Liver (tissue), 8 donors: ENCODE measurements at regions not wholly inside any gene's neighbourhood (a gene's known extent, or its start where the extent isn't known, plus 50 kb on each side); places are given as distances from the start of the nearest gene placed in this dataset.

Experiments used
- DNase-seq: peaks from one replicate; pipeline ENCODE4 v3.0.0-alpha.2; 2017; ENCODE audit warnings: low spot score
- H3K27ac ChIP-seq, 2 donors: one replicate each; pipeline ENCODE4 v1.7.0; 2013; ENCODE audit warnings: inconsistent platforms in 2 of 2, low read length in 2 of 2, control low read depth in 1 of 2, low read depth in 1 of 2, mild to moderate bottlenecking in 1 of 2
- H3K27me3 ChIP-seq, 4 donors: one replicate each; pipeline versions ENCODE4 v1.6.1 to v1.7.0; 2013; ENCODE audit warnings: low read length in 3 of 4, inconsistent platforms in 1 of 4, mild to moderate bottlenecking in 1 of 4, moderate library complexity in 1 of 4; ENCODE audit not compliant: control insufficient read depth in 4 of 4, insufficient read depth in 4 of 4
- H3K36me3 ChIP-seq, 4 donors: one replicate each; pipeline versions ENCODE4 v1.6.1 to v1.7.0; 2013; ENCODE audit warnings: low read length in 3 of 4, mild to moderate bottlenecking in 3 of 4, low read depth in 1 of 4, moderate library complexity in 1 of 4; ENCODE audit not compliant: control insufficient read depth in 4 of 4, insufficient read depth in 3 of 4
- H3K4me1 ChIP-seq, 4 donors: one replicate each; pipeline versions ENCODE4 v1.6.1 to v1.7.0; 2013; ENCODE audit warnings: low read length in 3 of 4, mild to moderate bottlenecking in 3 of 4, moderate library complexity in 1 of 4; ENCODE audit not compliant: control insufficient read depth in 4 of 4, insufficient read depth in 4 of 4
- H3K4me3 ChIP-seq, 3 donors: one replicate each; pipeline versions ENCODE4 v1.6.1 to v1.7.0; 2013; ENCODE audit warnings: low read length in 3 of 3, control low read depth in 1 of 3, low read depth in 1 of 3, mild to moderate bottlenecking in 1 of 3
- H3K9ac ChIP-seq, 2 donors: one replicate each; pipeline ENCODE4 v1.7.0; 2013; ENCODE audit warnings: low read length in 2 of 2, mild to moderate bottlenecking in 2 of 2, moderate library complexity in 2 of 2, control low read depth in 1 of 2, low read depth in 1 of 2
- H3K9me3 ChIP-seq, 4 donors: one replicate each; pipeline versions ENCODE4 v1.6.1 to v1.7.0; 2013; ENCODE audit warnings: low read length in 3 of 4; ENCODE audit not compliant: control insufficient read depth in 4 of 4
- CTCF ChIP-seq: fragments of 150-350 bp; IDR thresholded peaks from 2 replicates; pipeline ENCODE4 v1.5.1; 2017; ENCODE audit warnings: improper control_type of control experiment, low read depth, low read length; ENCODE audit not compliant: missing input control
- FOXA1 ChIP-seq: IDR thresholded peaks from 2 replicates; pipeline ENCODE4 v1.6.1; 2016; ENCODE audit warnings: antibody characterized with exemption
- FOXA2 ChIP-seq: IDR thresholded peaks from 2 replicates; pipeline ENCODE4 v1.6.1; 2016; ENCODE audit warnings: antibody characterized with exemption
- HNF4A ChIP-seq, 2 donors: conservative IDR thresholded peaks; 2 replicates each; pipeline ENCODE4 v1.6.1; 2016; ENCODE audit warnings: antibody characterized with exemption in 2 of 2, mild to moderate bottlenecking in 2 of 2
- HNF4G ChIP-seq: IDR thresholded peaks from 2 replicates; pipeline ENCODE4 v1.6.1; 2016; ENCODE audit warnings: antibody characterized with exemption
- JUND ChIP-seq, 2 donors: IDR thresholded peaks; 2 replicates each; pipeline ENCODE4 v1.6.1; 2016; ENCODE audit warnings: antibody characterized with exemption in 2 of 2
- NR2F2 ChIP-seq: IDR thresholded peaks from 2 replicates; pipeline ENCODE4 v1.6.1; 2016; ENCODE audit warnings: antibody characterized with exemption
- RAD21 ChIP-seq, 2 donors: IDR thresholded peaks; 2 replicates each; pipeline ENCODE4 v1.6.1; 2016; ENCODE audit warnings: antibody characterized with exemption in 2 of 2, mild to moderate bottlenecking in 2 of 2
- REST ChIP-seq: IDR thresholded peaks from 2 replicates; pipeline ENCODE4 v1.6.1; 2016; ENCODE audit warnings: antibody characterized with exemption, mild to moderate bottlenecking
- RXRA ChIP-seq, 2 donors: IDR thresholded peaks; 2 replicates each; pipeline ENCODE4 v1.6.1; 2017 to 2018; ENCODE audit warnings: antibody characterized with exemption in 2 of 2, mild to moderate bottlenecking in 1 of 2
- SP1 ChIP-seq: IDR thresholded peaks from 2 replicates; pipeline ENCODE4 v1.6.1; 2018; ENCODE audit warnings: antibody characterized with exemption, mild to moderate bottlenecking
- TAF1 ChIP-seq: conservative IDR thresholded peaks from 2 replicates; pipeline ENCODE4 v1.6.1; 2016; ENCODE audit warnings: antibody characterized with exemption, mild to moderate bottlenecking
- YY1 ChIP-seq: IDR thresholded peaks from 2 replicates; pipeline ENCODE4 v1.6.1; 2016; ENCODE audit warnings: antibody characterized with exemption, mild to moderate bottlenecking
- WGBS: extraction: QIAGEN DNeasy Blood & Tissue Kit; methylation state at CpG from one replicate; pipeline ENCODE4 v1.1.7; 2013; 5-methylcytosine and 5-hydroxymethylcytosine counted together
- TF ChIP-seq, protein P1 (sequence below): IDR thresholded peaks from 2 replicates; pipeline ENCODE4 v1.6.1; 2016; ENCODE audit warnings: antibody characterized with exemption
- TF ChIP-seq, protein P2 (sequence below): IDR thresholded peaks from 2 replicates; pipeline ENCODE4 v1.6.1; 2016; ENCODE audit warnings: antibody characterized with exemption
- donor health status: healthy.
- donor health status: healthy.
- donor health status: healthy.
- donor health status: healthy.
- donor health status: healthy.

GRCh38 chr7:130998993-130999602 lies 265.1 kb upstream of the KLF14 start:
- no peak for DNase-seq
- H3K27ac ChIP-seq: no peak overlapping the region
- WGBS: 90% methylated on average over 3 of the region's 3 CpGs

More at GRCh38 chr7:130998993-130999602, 265.1 kb upstream of the KLF14 start:
- H3K4me1 ChIP-seq: peaks cover 13 to 38% (median 31%) of the 10 kb centered on the region in 4 donors
- TF ChIP-seq RXRA (IDR thresholded peaks at IDR 0.05): no peak
- no peak for TF ChIP-seq FOXA1
- TF ChIP-seq YY1: no peak
- TF ChIP-seq FOXA2: no peak
- TF ChIP-seq CTCF: no peak
- no peak for TF ChIP-seq SP1
- TF ChIP-seq, protein P1, sequence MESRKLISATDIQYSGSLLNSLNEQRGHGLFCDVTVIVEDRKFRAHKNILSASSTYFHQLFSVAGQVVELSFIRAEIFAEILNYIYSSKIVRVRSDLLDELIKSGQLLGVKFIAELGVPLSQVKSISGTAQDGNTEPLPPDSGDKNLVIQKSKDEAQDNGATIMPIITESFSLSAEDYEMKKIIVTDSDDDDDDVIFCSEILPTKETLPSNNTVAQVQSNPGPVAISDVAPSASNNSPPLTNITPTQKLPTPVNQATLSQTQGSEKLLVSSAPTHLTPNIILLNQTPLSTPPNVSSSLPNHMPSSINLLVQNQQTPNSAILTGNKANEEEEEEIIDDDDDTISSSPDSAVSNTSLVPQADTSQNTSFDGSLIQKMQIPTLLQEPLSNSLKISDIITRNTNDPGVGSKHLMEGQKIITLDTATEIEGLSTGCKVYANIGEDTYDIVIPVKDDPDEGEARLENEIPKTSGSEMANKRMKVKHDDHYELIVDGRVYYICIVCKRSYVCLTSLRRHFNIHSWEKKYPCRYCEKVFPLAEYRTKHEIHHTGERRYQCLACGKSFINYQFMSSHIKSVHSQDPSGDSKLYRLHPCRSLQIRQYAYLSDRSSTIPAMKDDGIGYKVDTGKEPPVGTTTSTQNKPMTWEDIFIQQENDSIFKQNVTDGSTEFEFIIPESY: no peak
- no peak for TF ChIP-seq RAD21 (IDR thresholded peaks at IDR 0.05)
- TF ChIP-seq REST: no peak
- no peak for TF ChIP-seq TAF1
- TF ChIP-seq NR2F2: no peak
- no peak for TF ChIP-seq JUND (IDR thresholded peaks at IDR 0.05)
- TF ChIP-seq HNF4G: no peak
- TF ChIP-seq, protein P2, sequence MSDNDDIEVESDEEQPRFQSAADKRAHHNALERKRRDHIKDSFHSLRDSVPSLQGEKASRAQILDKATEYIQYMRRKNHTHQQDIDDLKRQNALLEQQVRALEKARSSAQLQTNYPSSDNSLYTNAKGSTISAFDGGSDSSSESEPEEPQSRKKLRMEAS: no peak
- no peak for TF ChIP-seq HNF4A (conservative IDR thresholded peaks at IDR 0.05)
- H3K27me3 ChIP-seq: no peaks in the 10 kb centered on the region
- H3K9ac ChIP-seq: no peak overlapping the region
- H3K4me3 ChIP-seq: no peak overlapping the region
- H3K9me3 ChIP-seq: no peaks in the 10 kb centered on the region
- H3K36me3 ChIP-seq: no peaks in the 10 kb centered on the region
